WTC11 (cell line): ENCODE measurements at regions not wholly inside any gene's neighbourhood (a gene's known extent, or its start where the extent isn't known, plus 50 kb on each side); places are given as distances from the start of the nearest gene placed in this dataset.

Source experiments
- ATAC-seq: fragments of 200-7000 bp; cut with Tn5 transposase; 2 replicates; pipeline ENCODE4 v1.10.0; 2021; ENCODE audit warnings: mild to moderate bottlenecking, moderate library complexity
- CTCF ChIA-PET: fragments of 300-600 bp; sonication (Branson Sonifier 250); formaldehyde crosslinking; loops from one replicate; lab custom pipeline; 2021; ENCODE audit warnings: antibody characterized with exemption; lab: Charles Lee
- POLR2A ChIA-PET: fragments of 350-600 bp; sonication (Branson Sonifier 250); formaldehyde crosslinking; loops from one replicate; lab custom pipeline; 2021; ENCODE audit warnings: antibody characterized with exemption; lab: Charles Lee
- DNase-seq: peaks from one replicate; pipeline ENCODE4 v3.0.0; 2021; ENCODE audit warnings: low spot score
- H3K27ac Mint-ChIP-seq: 2 replicates; pipeline ENCODE4 v1.8.0; 2021; ENCODE audit warnings: mixed read lengths
- H3K27me3 Mint-ChIP-seq: 2 replicates; pipeline ENCODE4 v1.8.0; 2021; ENCODE audit warnings: low read depth, mild to moderate bottlenecking, moderate library complexity, mixed read lengths
- H3K36me3 Mint-ChIP-seq: 2 replicates; pipeline ENCODE4 v1.8.0; 2021; ENCODE audit warnings: mixed read lengths
- H3K4me1 Mint-ChIP-seq: 2 replicates; pipeline ENCODE4 v1.8.0; 2022; ENCODE audit warnings: mixed read lengths
- H3K4me3 Mint-ChIP-seq: 2 replicates; pipeline ENCODE4 v1.8.0; 2021; ENCODE audit warnings: mild to moderate bottlenecking, moderate library complexity, mixed read lengths
- H3K9me3 Mint-ChIP-seq: 2 replicates; pipeline ENCODE4 v1.8.0; 2021; ENCODE audit warnings: mixed read lengths
- ATF1 ChIP-seq: sonication (generic); formaldehyde crosslinking; IDR thresholded peaks from 2 replicates; pipeline ENCODE4 v1.8.1; 2023; ENCODE audit warnings: mild to moderate bottlenecking, moderate library complexity, missing genetic modification reagents
- CBFB ChIP-seq: sonication (generic); formaldehyde crosslinking; IDR thresholded peaks from 2 replicates; pipeline ENCODE4 v1.8.1; 2022; ENCODE audit warnings: mild to moderate bottlenecking, low read depth, missing genetic modification reagents
- E2F5 ChIP-seq: sonication (generic); formaldehyde crosslinking; IDR thresholded peaks from 2 replicates; pipeline ENCODE4 v1.8.1; 2022; ENCODE audit warnings: mild to moderate bottlenecking, moderate library complexity, missing genetic modification reagents
- GRHL2 ChIP-seq: fragments of 250-450 bp; sonication (Bioruptor Pico); IDR thresholded peaks from 2 replicates; pipeline ENCODE4 v1.8.0; 2022; ENCODE audit warnings: mild to moderate bottlenecking, moderate library complexity; ENCODE audit not compliant: insufficient replicate concordance, severe bottlenecking
- MAX ChIP-seq: sonication (generic); formaldehyde crosslinking; IDR thresholded peaks from 2 replicates; pipeline ENCODE4 v1.8.0; 2022; ENCODE audit warnings: mild to moderate bottlenecking, missing genetic modification reagents
- MLX ChIP-seq: sonication (generic); formaldehyde crosslinking; IDR thresholded peaks from 2 replicates; pipeline ENCODE4 v1.8.1; 2023; ENCODE audit warnings: mild to moderate bottlenecking, missing genetic modification reagents, moderate library complexity
- NFE2L1 ChIP-seq: sonication (generic); formaldehyde crosslinking; IDR thresholded peaks from 2 replicates; pipeline ENCODE4 v1.8.1; 2023; ENCODE audit warnings: missing genetic modification reagents
- NFYB ChIP-seq: sonication (generic); formaldehyde crosslinking; conservative IDR thresholded peaks from 2 replicates; pipeline ENCODE4 v1.8.0; 2022; ENCODE audit warnings: low read depth, missing genetic modification reagents
- NR3C1 ChIP-seq: sonication (generic); formaldehyde crosslinking; conservative IDR thresholded peaks from 2 replicates; pipeline ENCODE4 v1.8.1; 2023; ENCODE audit warnings: low read depth, mild to moderate bottlenecking, missing genetic modification reagents
- RORB ChIP-seq: fragments of 250-450 bp; sonication (Bioruptor Pico); IDR thresholded peaks from 2 replicates; pipeline ENCODE4 v1.9.0; 2021; ENCODE audit warnings: mild to moderate bottlenecking
- SMAD4 ChIP-seq: sonication (generic); formaldehyde crosslinking; IDR thresholded peaks from 2 replicates; pipeline ENCODE4 v1.8.0; 2022; ENCODE audit warnings: mild to moderate bottlenecking, missing genetic modification reagents
- TP53 ChIP-seq: sonication (generic); formaldehyde crosslinking; IDR thresholded peaks from 2 replicates; pipeline ENCODE4 v1.8.1; 2023; ENCODE audit warnings: mild to moderate bottlenecking, missing genetic modification reagents
- ZNF138 ChIP-seq: sonication (generic); formaldehyde crosslinking; conservative IDR thresholded peaks from 2 replicates; pipeline ENCODE4 v1.8.1; 2022; ENCODE audit warnings: mild to moderate bottlenecking, moderate library complexity, missing genetic modification reagents
- ZNF232 ChIP-seq: sonication (generic); formaldehyde crosslinking; IDR thresholded peaks from 2 replicates; pipeline ENCODE4 v1.8.0; 2022; ENCODE audit warnings: mild to moderate bottlenecking, missing genetic modification reagents
- ZNF396 ChIP-seq: fragments of 250-450 bp; sonication (Bioruptor Pico); IDR thresholded peaks from 2 replicates; pipeline ENCODE4 v1.8.0; 2021; ENCODE audit warnings: mild to moderate bottlenecking, moderate library complexity, borderline replicate concordance
- ZNF671 ChIP-seq: fragments of 250-450 bp; sonication (Bioruptor Pico); IDR thresholded peaks from 2 replicates; pipeline ENCODE4 v1.8.0; 2021; ENCODE audit warnings: mild to moderate bottlenecking
- TF ChIP-seq, protein P1 (sequence below): sonication (generic); formaldehyde crosslinking; IDR thresholded peaks from 2 replicates; pipeline ENCODE4 v1.8.1; 2022; ENCODE audit warnings: low read depth, missing genetic modification reagents, borderline replicate concordance
- TF ChIP-seq, protein P2 (sequence below): fragments of 250-450 bp; sonication (Bioruptor Pico); IDR thresholded peaks from 2 replicates; pipeline ENCODE4 v1.8.0; 2021; ENCODE audit warnings: mild to moderate bottlenecking
- TF ChIP-seq, protein P3 (sequence below): sonication (generic); formaldehyde crosslinking; IDR thresholded peaks from 2 replicates; pipeline ENCODE4 v1.8.0; 2023; ENCODE audit warnings: missing genetic modification reagents, mild to moderate bottlenecking, borderline replicate concordance
- TF ChIP-seq, protein P4 (sequence below): sonication (generic); formaldehyde crosslinking; IDR thresholded peaks from 2 replicates; pipeline ENCODE4 v1.8.0; 2023; ENCODE audit warnings: missing genetic modification reagents
- TF ChIP-seq, protein P5 (sequence below): sonication (generic); formaldehyde crosslinking; conservative IDR thresholded peaks from 2 replicates; pipeline ENCODE4 v1.8.1; 2022; ENCODE audit warnings: mild to moderate bottlenecking, missing genetic modification reagents
- TF ChIP-seq, protein P6 (sequence below): sonication (generic); formaldehyde crosslinking; conservative IDR thresholded peaks from 2 replicates; pipeline ENCODE4 v1.8.1; 2023; ENCODE audit warnings: mild to moderate bottlenecking, low read depth, missing genetic modification reagents, moderate library complexity

DNA sequence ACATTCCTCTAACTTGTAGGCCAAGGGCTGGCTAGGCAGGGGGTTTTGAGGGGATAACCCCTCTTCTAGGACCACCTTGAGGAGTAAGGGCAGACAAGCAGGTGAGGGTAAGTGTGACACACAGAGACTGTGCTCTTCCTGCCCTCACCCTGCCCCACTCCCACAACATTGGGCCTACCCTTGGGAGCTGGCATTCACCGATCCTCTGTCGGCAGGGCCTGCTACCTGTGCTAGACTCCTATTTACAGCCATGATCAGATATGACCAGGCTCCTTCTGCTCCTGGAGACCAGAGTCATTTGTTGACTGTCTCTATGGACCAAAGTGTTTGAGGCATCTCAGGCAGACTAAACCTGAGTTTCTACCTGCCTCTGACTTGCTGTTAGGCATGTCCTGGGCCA, 68.3 kb downstream of the SYF2 start:
- peaks cover 17% of the 10 kb centered on the region for H3K4me1 Mint-ChIP-seq
- no peak for TF ChIP-seq RORB (CRISPR knock-in tag)
- TF ChIP-seq SMAD4, result no peak
- TF ChIP-seq NFYB (CRISPR knock-in tag), result no peak
- no peak for TF ChIP-seq ZNF671 (CRISPR knock-in tag)
- TF ChIP-seq ZNF138, result no peak
- TF ChIP-seq, protein P1, sequence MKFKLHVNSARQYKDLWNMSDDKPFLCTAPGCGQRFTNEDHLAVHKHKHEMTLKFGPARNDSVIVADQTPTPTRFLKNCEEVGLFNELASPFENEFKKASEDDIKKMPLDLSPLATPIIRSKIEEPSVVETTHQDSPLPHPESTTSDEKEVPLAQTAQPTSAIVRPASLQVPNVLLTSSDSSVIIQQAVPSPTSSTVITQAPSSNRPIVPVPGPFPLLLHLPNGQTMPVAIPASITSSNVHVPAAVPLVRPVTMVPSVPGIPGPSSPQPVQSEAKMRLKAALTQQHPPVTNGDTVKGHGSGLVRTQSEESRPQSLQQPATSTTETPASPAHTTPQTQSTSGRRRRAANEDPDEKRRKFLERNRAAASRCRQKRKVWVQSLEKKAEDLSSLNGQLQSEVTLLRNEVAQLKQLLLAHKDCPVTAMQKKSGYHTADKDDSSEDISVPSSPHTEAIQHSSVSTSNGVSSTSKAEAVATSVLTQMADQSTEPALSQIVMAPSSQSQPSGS (CRISPR knock-in tag), result no peak
- no peak for TF ChIP-seq CBFB (CRISPR knock-in tag)
- TF ChIP-seq MAX (CRISPR knock-in tag), result no peak
- no peak for TF ChIP-seq NR3C1 (CRISPR knock-in tag)
- no peak for TF ChIP-seq ZNF396 (CRISPR knock-in tag)
- H3K27ac Mint-ChIP-seq, result no peak overlapping the region
- DNase-seq, result no peak
- H3K4me3 Mint-ChIP-seq, result no peak overlapping the region
- no peaks in the 10 kb centered on the region for H3K36me3 Mint-ChIP-seq
- ChIA-PET CTCF (no interaction called here), POLR2A (interaction anchor here (0.5 kb wide), 1 partner anchor 42 kb away, joined by 3 read pairs; no protein-coding TSS in a partner anchor)
- H3K9me3 Mint-ChIP-seq, result no peaks in the 10 kb centered on the region
- ATAC-seq, result no peak
- no peaks in the 10 kb centered on the region; the same call in 1 of the 2 replicates for H3K27me3 Mint-ChIP-seq

DNA sequence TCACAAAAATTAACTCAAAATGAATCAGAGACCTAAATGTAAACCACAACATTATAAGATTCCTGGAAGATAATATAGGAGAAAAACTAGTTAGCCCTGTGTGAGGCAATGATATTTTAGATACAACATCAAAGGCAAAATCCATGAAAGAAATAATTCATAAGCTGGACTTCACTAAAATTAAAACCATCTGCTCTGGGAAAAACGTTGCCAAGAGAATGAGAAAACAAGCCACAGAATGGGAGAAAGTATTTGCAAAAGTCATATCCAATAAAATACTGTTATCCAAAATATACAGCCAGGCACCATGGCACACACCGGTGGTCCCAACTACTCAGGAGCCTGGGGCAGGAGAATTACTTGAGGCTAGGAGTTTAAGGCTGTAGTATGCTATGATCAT, 70.3 kb downstream of the SYF2 start:
- H3K9me3 Mint-ChIP-seq, result peaks cover 15% of the 10 kb centered on the region
- ChIA-PET POLR2A (no interaction called here), CTCF (no interaction called here)
- H3K4me1 Mint-ChIP-seq, result no peaks in the 10 kb centered on the region
- ATAC-seq, result no peak
- no peak overlapping the region for H3K4me3 Mint-ChIP-seq
- no peak overlapping the region for H3K27ac Mint-ChIP-seq
- DNase-seq, result no peak
- H3K36me3 Mint-ChIP-seq, result no peaks in the 10 kb centered on the region; the same call in 1 of the 2 replicates
- H3K27me3 Mint-ChIP-seq, result no peaks in the 10 kb centered on the region; the same call in 1 of the 2 replicates
- TF ChIP-seq ATF1 (CRISPR knock-in tag), result no peak
- TF ChIP-seq, protein P2, sequence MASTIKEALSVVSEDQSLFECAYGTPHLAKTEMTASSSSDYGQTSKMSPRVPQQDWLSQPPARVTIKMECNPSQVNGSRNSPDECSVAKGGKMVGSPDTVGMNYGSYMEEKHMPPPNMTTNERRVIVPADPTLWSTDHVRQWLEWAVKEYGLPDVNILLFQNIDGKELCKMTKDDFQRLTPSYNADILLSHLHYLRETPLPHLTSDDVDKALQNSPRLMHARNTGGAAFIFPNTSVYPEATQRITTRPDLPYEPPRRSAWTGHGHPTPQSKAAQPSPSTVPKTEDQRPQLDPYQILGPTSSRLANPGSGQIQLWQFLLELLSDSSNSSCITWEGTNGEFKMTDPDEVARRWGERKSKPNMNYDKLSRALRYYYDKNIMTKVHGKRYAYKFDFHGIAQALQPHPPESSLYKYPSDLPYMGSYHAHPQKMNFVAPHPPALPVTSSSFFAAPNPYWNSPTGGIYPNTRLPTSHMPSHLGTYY (CRISPR knock-in tag), result no peak
- no peak for TF ChIP-seq GRHL2 (CRISPR knock-in tag)
- no peak for TF ChIP-seq MLX (CRISPR knock-in tag)
- TF ChIP-seq, protein P3, sequence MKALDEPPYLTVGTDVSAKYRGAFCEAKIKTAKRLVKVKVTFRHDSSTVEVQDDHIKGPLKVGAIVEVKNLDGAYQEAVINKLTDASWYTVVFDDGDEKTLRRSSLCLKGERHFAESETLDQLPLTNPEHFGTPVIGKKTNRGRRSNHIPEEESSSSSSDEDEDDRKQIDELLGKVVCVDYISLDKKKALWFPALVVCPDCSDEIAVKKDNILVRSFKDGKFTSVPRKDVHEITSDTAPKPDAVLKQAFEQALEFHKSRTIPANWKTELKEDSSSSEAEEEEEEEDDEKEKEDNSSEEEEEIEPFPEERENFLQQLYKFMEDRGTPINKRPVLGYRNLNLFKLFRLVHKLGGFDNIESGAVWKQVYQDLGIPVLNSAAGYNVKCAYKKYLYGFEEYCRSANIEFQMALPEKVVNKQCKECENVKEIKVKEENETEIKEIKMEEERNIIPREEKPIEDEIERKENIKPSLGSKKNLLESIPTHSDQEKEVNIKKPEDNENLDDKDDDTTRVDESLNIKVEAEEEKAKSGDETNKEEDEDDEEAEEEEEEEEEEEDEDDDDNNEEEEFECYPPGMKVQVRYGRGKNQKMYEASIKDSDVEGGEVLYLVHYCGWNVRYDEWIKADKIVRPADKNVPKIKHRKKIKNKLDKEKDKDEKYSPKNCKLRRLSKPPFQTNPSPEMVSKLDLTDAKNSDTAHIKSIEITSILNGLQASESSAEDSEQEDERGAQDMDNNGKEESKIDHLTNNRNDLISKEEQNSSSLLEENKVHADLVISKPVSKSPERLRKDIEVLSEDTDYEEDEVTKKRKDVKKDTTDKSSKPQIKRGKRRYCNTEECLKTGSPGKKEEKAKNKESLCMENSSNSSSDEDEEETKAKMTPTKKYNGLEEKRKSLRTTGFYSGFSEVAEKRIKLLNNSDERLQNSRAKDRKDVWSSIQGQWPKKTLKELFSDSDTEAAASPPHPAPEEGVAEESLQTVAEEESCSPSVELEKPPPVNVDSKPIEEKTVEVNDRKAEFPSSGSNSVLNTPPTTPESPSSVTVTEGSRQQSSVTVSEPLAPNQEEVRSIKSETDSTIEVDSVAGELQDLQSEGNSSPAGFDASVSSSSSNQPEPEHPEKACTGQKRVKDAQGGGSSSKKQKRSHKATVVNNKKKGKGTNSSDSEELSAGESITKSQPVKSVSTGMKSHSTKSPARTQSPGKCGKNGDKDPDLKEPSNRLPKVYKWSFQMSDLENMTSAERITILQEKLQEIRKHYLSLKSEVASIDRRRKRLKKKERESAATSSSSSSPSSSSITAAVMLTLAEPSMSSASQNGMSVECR (CRISPR knock-in tag), result no peak
- TF ChIP-seq, protein P4, sequence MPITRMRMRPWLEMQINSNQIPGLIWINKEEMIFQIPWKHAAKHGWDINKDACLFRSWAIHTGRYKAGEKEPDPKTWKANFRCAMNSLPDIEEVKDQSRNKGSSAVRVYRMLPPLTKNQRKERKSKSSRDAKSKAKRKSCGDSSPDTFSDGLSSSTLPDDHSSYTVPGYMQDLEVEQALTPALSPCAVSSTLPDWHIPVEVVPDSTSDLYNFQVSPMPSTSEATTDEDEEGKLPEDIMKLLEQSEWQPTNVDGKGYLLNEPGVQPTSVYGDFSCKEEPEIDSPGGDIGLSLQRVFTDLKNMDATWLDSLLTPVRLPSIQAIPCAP (CRISPR knock-in tag), result no peak
- TF ChIP-seq, protein P5, sequence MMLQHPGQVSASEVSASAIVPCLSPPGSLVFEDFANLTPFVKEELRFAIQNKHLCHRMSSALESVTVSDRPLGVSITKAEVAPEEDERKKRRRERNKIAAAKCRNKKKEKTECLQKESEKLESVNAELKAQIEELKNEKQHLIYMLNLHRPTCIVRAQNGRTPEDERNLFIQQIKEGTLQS (CRISPR knock-in tag), result no peak
- no peak for TF ChIP-seq E2F5 (CRISPR knock-in tag)
- TF ChIP-seq TP53 (CRISPR knock-in tag), result no peak
- no peak for TF ChIP-seq NFE2L1
- TF ChIP-seq ZNF232 (CRISPR knock-in tag), result no peak
- TF ChIP-seq, protein P6, sequence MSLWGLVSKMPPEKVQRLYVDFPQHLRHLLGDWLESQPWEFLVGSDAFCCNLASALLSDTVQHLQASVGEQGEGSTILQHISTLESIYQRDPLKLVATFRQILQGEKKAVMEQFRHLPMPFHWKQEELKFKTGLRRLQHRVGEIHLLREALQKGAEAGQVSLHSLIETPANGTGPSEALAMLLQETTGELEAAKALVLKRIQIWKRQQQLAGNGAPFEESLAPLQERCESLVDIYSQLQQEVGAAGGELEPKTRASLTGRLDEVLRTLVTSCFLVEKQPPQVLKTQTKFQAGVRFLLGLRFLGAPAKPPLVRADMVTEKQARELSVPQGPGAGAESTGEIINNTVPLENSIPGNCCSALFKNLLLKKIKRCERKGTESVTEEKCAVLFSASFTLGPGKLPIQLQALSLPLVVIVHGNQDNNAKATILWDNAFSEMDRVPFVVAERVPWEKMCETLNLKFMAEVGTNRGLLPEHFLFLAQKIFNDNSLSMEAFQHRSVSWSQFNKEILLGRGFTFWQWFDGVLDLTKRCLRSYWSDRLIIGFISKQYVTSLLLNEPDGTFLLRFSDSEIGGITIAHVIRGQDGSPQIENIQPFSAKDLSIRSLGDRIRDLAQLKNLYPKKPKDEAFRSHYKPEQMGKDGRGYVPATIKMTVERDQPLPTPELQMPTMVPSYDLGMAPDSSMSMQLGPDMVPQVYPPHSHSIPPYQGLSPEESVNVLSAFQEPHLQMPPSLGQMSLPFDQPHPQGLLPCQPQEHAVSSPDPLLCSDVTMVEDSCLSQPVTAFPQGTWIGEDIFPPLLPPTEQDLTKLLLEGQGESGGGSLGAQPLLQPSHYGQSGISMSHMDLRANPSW (CRISPR knock-in tag), result no peak
